Endothelial cell of umbilical vein (primary cell): ENCODE measurements at regions not wholly inside any gene's neighbourhood (a gene's known extent, or its start where the extent isn't known, plus 50 kb on each side); places are given as distances from the start of the nearest gene placed in this dataset.

Source experiments
- BruUV-seq: library from RNA; stranded (reverse); fragments of 400-500 nt; replicated peaks from 2 replicates; lab custom pipeline; 2021; lab: Mats Ljungman, UMichigan
- CTCF ChIA-PET: fragments of 300-600, 350-600 bp; sonication (Branson Sonifier 250); formaldehyde crosslinking; loops from one replicate; lab custom pipeline; 2021; ENCODE audit warnings: antibody characterized with exemption, inconsistent platforms; lab: Charles Lee
- POLR2A ChIA-PET: fragments of 300-600, 350-600 bp; sonication (Branson Sonifier 250); formaldehyde crosslinking; loops from one replicate; lab custom pipeline; 2021; ENCODE audit warnings: antibody characterized with exemption, inconsistent platforms; lab: Charles Lee
- DNase-seq: peaks from one replicate; pipeline ENCODE4 v3.0.0-alpha.2; 2011; ENCODE audit warnings: low read depth, low spot score
- FAIRE-seq: peaks from 2 replicates; lab custom pipeline; 2011; peaks lifted over from hg19 to GRCh38; lab: Jason Lieb, UNC
- H2AFZ ChIP-seq: 2 replicates; pipeline ENCODE4 v1.6.0; 2012; ENCODE audit warnings: low read depth, low read length, control low read depth, inconsistent platforms
- H3K27ac ChIP-seq: 2 replicates; pipeline ENCODE4 v1.5.1; 2011; ENCODE audit warnings: low read depth, mild to moderate bottlenecking, control low read depth, low read length, moderate library complexity; ENCODE audit not compliant: insufficient read depth
- H3K27me3 ChIP-seq, 2 experiments: 2 replicates each; pipeline versions ENCODE4 v1.6.0 to v1.6.1; 2011; ENCODE audit warnings: low read length in 2 of 2, mixed read lengths in 1 of 2; ENCODE audit not compliant: control insufficient read depth in 2 of 2, insufficient read depth in 2 of 2
- H3K36me3 ChIP-seq, 2 experiments: 2 replicates in 1 of 2; 3 replicates in 1 of 2; pipeline ENCODE4 v1.5.1; 2011; ENCODE audit warnings: low read length in 2 of 2, mild to moderate bottlenecking in 1 of 2, moderate library complexity in 1 of 2; ENCODE audit not compliant: control insufficient read depth in 2 of 2, insufficient read depth in 2 of 2; ENCODE audit errors: extremely low read depth in 1 of 2
- H3K4me1 ChIP-seq: 3 replicates; pipeline ENCODE4 v1.5.1; 2011; ENCODE audit warnings: mild to moderate bottlenecking, low read length; ENCODE audit not compliant: control insufficient read depth, insufficient read depth; ENCODE audit errors: extremely low read depth
- H3K4me2 ChIP-seq: 2 replicates; pipeline ENCODE4 v1.6.1; 2011; ENCODE audit warnings: low read length, control low read depth, mixed read lengths; ENCODE audit not compliant: insufficient read depth
- H3K4me3 ChIP-seq, 3 experiments: fragments of 200-600 bp in 1 of 3; sonication (generic), shearing (Covaris generic) in 1 of 3; replicated peaks in 1 of 3; 2 replicates each; pipeline ENCODE4 v1.5.1; 2011 to 2016; ENCODE audit warnings: control low read depth in 3 of 3, low read length in 3 of 3, mild to moderate bottlenecking in 2 of 3, inconsistent platforms in 1 of 3, low read depth in 1 of 3, moderate library complexity in 1 of 3; ENCODE audit not compliant: insufficient read depth in 1 of 3
- H3K79me2 ChIP-seq: 2 replicates; pipeline ENCODE4 v1.6.0; 2012; ENCODE audit warnings: low read length, inconsistent platforms; ENCODE audit not compliant: control insufficient read depth, insufficient read depth
- H3K9ac ChIP-seq: replicated peaks from 2 replicates; pipeline ENCODE3; 2011; ENCODE audit warnings: low read length, control low read depth; ENCODE audit not compliant: insufficient read depth; ENCODE audit errors: extremely low read depth
- H3K9me1 ChIP-seq: replicated peaks from 3 replicates; pipeline ENCODE4 v1.6.0; 2011; ENCODE audit warnings: mild to moderate bottlenecking, low read length; ENCODE audit not compliant: control insufficient read depth, insufficient read depth; ENCODE audit errors: extremely low read depth
- H3K9me3 ChIP-seq: replicated peaks from 2 replicates; pipeline ENCODE4 v1.5.1; 2012; ENCODE audit warnings: low read length, inconsistent platforms; ENCODE audit not compliant: control insufficient read depth, insufficient read depth
- H4K20me1 ChIP-seq: replicated peaks from 2 replicates; pipeline ENCODE3; 2011; ENCODE audit warnings: mild to moderate bottlenecking, low read length; ENCODE audit not compliant: control insufficient read depth, insufficient read depth; ENCODE audit errors: extremely low read depth
- CTCF ChIP-seq, 2 donors: IDR thresholded peaks; 1 replicate in 1 of 2; 2 replicates in 1 of 2; pipeline ENCODE4 v1.5.1; 2011; ENCODE audit warnings: low read length in 2 of 2, mild to moderate bottlenecking in 2 of 2, moderate library complexity in 2 of 2, control low read depth in 1 of 2, inconsistent platforms in 1 of 2, low read depth in 1 of 2; ENCODE audit not compliant: insufficient read depth in 1 of 2; ENCODE audit errors: extremely low read depth in 1 of 2
- EZH2 ChIP-seq: IDR thresholded peaks from 2 replicates; pipeline ENCODE4 v1.6.1; 2012; ENCODE audit warnings: borderline replicate concordance, low read depth, mild to moderate bottlenecking, moderate library complexity, low read length, inconsistent platforms; ENCODE audit not compliant: severe bottlenecking
- FOS ChIP-seq: IDR thresholded peaks from 2 replicates; pipeline ENCODE4 v1.6.1; 2011; ENCODE audit warnings: mild to moderate bottlenecking, low read length, moderate library complexity, borderline replicate concordance; ENCODE audit not compliant: insufficient read depth
- JUN ChIP-seq: IDR thresholded peaks from 2 replicates; pipeline ENCODE4 v1.6.1; 2011; ENCODE audit warnings: borderline replicate concordance, low read depth; ENCODE audit not compliant: insufficient read length, insufficient read depth
- MYC ChIP-seq: IDR thresholded peaks from one replicate; pipeline ENCODE4 v1.6.1; 2011; ENCODE audit warnings: mild to moderate bottlenecking, low read depth, low read length
- POLR2A ChIP-seq: IDR thresholded peaks from 2 replicates; pipeline ENCODE4 v1.6.1; 2012; ENCODE audit warnings: low read depth, mild to moderate bottlenecking, control low read depth, low read length
- POLR2AphosphoS5 ChIP-seq: IDR thresholded peaks from 2 replicates; pipeline ENCODE4 v1.6.1; 2012; ENCODE audit warnings: low read depth, mild to moderate bottlenecking, control low read depth, low read length, moderate library complexity; ENCODE audit not compliant: insufficient read depth
- dilution Hi-C: fragments of 300-500 bp; cut with MboI; formaldehyde crosslinking; loops from one replicate; pipeline ENCODE4 v1.15.0; 2019; ENCODE audit warnings: low sequenced_read_pairs; ENCODE audit not compliant: extremely low pct_ligation_motif_present
- intact Hi-C: fragments of 100-400 bp; cut with micrococcal nuclease; formaldehyde crosslinking; loops from one replicate; pipeline ENCODE4 v1.10.0; 2022
- TF ChIP-seq, protein P1 (sequence below): IDR thresholded peaks from 2 replicates; pipeline ENCODE4 v1.6.1; 2011; ENCODE audit not compliant: insufficient read depth, insufficient read length

DNA sequence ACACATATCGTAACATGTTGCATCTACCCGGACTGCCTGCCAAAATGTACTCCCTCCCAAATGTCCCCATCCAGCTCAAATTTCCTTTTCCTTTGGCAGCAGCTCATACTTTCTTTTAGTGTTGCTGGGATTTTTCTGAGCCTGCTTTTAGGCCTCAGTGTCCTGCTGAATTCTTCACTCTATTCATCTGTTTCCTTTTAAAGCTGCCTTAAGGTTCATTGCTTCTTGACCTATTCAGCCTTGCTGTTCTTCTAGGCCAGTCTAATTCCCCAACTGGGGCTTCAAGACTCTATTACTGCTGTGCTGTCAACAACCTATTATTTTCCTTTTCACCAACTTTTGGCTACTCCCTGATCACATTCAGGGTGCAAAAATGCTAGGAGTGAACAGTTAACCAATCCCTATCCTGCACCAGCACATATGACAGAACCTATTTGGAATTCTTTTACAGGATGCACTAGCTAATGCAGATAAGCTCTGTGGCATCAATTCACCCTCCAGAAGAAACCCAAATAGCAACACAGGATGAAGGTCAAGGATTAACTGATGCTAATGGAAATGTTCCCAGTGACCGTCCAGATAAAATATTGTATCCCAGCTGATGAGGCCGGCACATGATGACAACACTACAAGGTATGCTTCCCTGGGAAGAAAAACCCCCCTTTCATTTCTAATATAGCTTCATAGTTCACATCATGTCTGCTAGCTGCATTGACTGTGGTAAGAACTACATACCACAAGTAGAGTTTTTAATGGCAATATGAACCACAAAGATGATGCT lies 114.7 kb upstream of the TTC29 start:
- dilution Hi-C loops (no loop called here), intact Hi-C loops (no loop called here)
- no TSS peak for BruUV-seq
- CTCF ChIA-PET: interaction anchor here (1.0 to 3.3 kb wide), 4 partner anchors 16 to 41 kb away, joined by 3 to 23 read pairs (median 6); no protein-coding TSS in a partner anchor
- Histone ChIP-seq H4K20me1 (no peaks in the 10 kb centered on the region), H3K27me3 (peaks cover 0 to 7% of the 10 kb centered on the region in 2 experiments), H3K27ac (no peak overlapping the region), H3K9me3 (no peaks in the 10 kb centered on the region), H2AFZ (no peak overlapping the region), H3K4me2 (no peak overlapping the region), H3K9me1 (no peaks in the 10 kb centered on the region), H3K4me3 (no peak overlapping the region), H3K4me1 (peaks cover 9% of the 10 kb centered on the region), H3K36me3 (no peaks in the 10 kb centered on the region), H3K79me2 (no peaks in the 10 kb centered on the region), H3K9ac (no peak overlapping the region)
- no peak for TF ChIP-seq JUN
- no peak for TF ChIP-seq MYC
- TF ChIP-seq FOS: no peak
- TF ChIP-seq EZH2: no peak
- FAIRE-seq: no peak
- POLR2A ChIA-PET: no interaction called here
- no peak for DNase-seq

DNA sequence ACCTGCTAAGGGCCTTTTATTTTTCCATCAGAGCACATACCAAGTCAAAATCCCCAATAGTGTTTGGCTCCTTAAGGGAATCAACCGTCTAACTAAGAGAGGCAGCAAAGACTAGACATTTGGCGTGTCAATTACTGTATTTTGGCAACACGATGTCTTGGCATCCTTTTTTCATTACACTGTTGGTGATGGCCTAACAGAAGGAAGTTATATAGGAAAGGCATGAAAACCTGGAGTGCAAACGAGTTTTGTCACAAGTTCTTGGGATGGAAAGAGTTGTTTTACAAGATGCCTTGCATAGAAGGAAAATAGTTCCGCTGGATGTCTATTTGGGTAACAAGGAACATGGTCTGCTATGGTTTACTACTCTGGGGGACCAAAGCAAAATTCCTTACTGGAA lies 119.2 kb upstream of the TTC29 start:
- dilution Hi-C loops: no loop called here
- no peaks in the 10 kb centered on the region for H3K9me1 ChIP-seq
- no peak overlapping the region for H3K27ac ChIP-seq
- no peak overlapping the region for H2AFZ ChIP-seq
- intact Hi-C loops: no loop called here
- DNase-seq: no peak
- TF ChIP-seq EZH2 (no peak), MYC (no peak), POLR2AphosphoS5 (no peak), POLR2A (no peak), JUN (no peak), CTCF (IDR thresholded peaks at IDR 0.05; ENCODE audit: extremely low read depth in 1 of 2, insufficient read depth in 1 of 2, low read depth in 1 of 2, low read length in 2 of 2) (no peak), FOS (no peak)
- TF ChIP-seq, protein P1, sequence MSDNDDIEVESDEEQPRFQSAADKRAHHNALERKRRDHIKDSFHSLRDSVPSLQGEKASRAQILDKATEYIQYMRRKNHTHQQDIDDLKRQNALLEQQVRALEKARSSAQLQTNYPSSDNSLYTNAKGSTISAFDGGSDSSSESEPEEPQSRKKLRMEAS: no peak
- H4K20me1 ChIP-seq: no peaks in the 10 kb centered on the region
- H3K4me1 ChIP-seq: no peaks in the 10 kb centered on the region
- H3K9ac ChIP-seq: no peak overlapping the region
- FAIRE-seq: no peak
- H3K4me2 ChIP-seq: no peak overlapping the region
- BruUV-seq: no TSS peak
- ChIA-PET POLR2A (no interaction called here), CTCF (interaction anchor here (1.7 kb wide), 1 partner anchor 32 kb away, joined by 4 read pairs; no protein-coding TSS in a partner anchor)
- no peaks in the 10 kb centered on the region for H3K9me3 ChIP-seq
- peaks cover 0 to 7% of the 10 kb centered on the region in 2 experiments for H3K27me3 ChIP-seq
- no peaks in the 10 kb centered on the region for H3K36me3 ChIP-seq
- H3K4me3 ChIP-seq: no peak overlapping the region
- H3K79me2 ChIP-seq: no peaks in the 10 kb centered on the region
